GM12878 (cell line): ENCODE measurements at regions not wholly inside any gene's neighbourhood (a gene's known extent, or its start where the extent isn't known, plus 50 kb on each side); places are given as distances from the start of the nearest gene placed in this dataset.

Experiments used
- ATAC-seq: fragments of 200-7000 bp; cut with Tn5 transposase; 3 replicates; pipeline ENCODE4 v1.9.1; 2020; ENCODE audit warnings: mild to moderate bottlenecking, moderate library complexity
- BruUV-seq: library from RNA; stranded (reverse); fragments of 400-500 nt; replicated peaks from 2 replicates; lab custom pipeline; 2021; lab: Mats Ljungman, UMichigan
- CTCF ChIA-PET: fragments of 300-600 bp; sonication (Branson Sonifier 250); formaldehyde crosslinking; extraction: SDS; loops from one replicate; lab custom pipeline; 2021; ENCODE audit warnings: inconsistent platforms; lab: Yijun Ruan, JAX
- POLR2A ChIA-PET: fragments of 350-600 bp; formaldehyde crosslinking; extraction: SDS; loops from one replicate; lab custom pipeline; 2021; ENCODE audit warnings: inconsistent platforms; lab: Charles Lee
- RAD21 ChIA-PET: fragments of 300-600 bp; sonication (Branson Sonifier 250); formaldehyde crosslinking; loops from one replicate; lab custom pipeline; 2023; ENCODE audit warnings: antibody characterized with exemption; ENCODE audit not compliant: unreplicated experiment; lab: Charles Lee
- SMC1A ChIA-PET: fragments of 300-600 bp; sonication (Branson Sonifier 250); formaldehyde crosslinking; loops from one replicate; lab custom pipeline; 2023; ENCODE audit not compliant: unreplicated experiment, uncharacterized antibody; lab: Charles Lee
- DNase-seq: peaks from one replicate; pipeline ENCODE4 v3.0.0-alpha.2; 2011; ENCODE audit warnings: low read depth, low spot score
- FAIRE-seq: peaks from 3 replicates; lab custom pipeline; 2011; peaks lifted over from hg19 to GRCh38; lab: Jason Lieb, UNC
- H2AFZ ChIP-seq: 2 replicates; pipeline ENCODE4 v1.6.0; 2011; ENCODE audit warnings: low read depth, low read length, control low read depth; ENCODE audit not compliant: control insufficient read depth
- H3K27ac ChIP-seq: 2 replicates; pipeline ENCODE4 v1.5.1; 2011; ENCODE audit warnings: control low read depth; ENCODE audit not compliant: control insufficient read depth, insufficient read depth
- H3K27me3 ChIP-seq, 2 experiments: replicated peaks in 1 of 2; 2 replicates each; pipeline versions ENCODE4 v1.6.0 to v1.6.1; 2011; ENCODE audit warnings: low read length in 1 of 2; ENCODE audit not compliant: control insufficient read depth in 2 of 2, insufficient read depth in 2 of 2
- H3K36me3 ChIP-seq, 2 experiments: 2 replicates each; pipeline ENCODE4 v1.5.1; 2011; ENCODE audit warnings: low read length in 1 of 2; ENCODE audit not compliant: control insufficient read depth in 2 of 2, insufficient read depth in 2 of 2
- H3K4me1 ChIP-seq: 2 replicates; pipeline ENCODE4 v1.6.1; 2011; ENCODE audit warnings: mild to moderate bottlenecking, low read length, moderate library complexity, mixed read lengths; ENCODE audit not compliant: control insufficient read depth, insufficient read depth
- H3K4me2 ChIP-seq: 2 replicates; pipeline ENCODE4 v1.6.0; 2011; ENCODE audit warnings: control low read depth; ENCODE audit not compliant: control insufficient read depth, insufficient read depth
- H3K4me3 ChIP-seq: fragments of 200-600 bp; sonication (generic); 2 replicates; pipeline ENCODE4 v1.5.1; 2016
- H3K79me2 ChIP-seq: 2 replicates; pipeline ENCODE4 v1.6.0; 2011; ENCODE audit warnings: low read length; ENCODE audit not compliant: control insufficient read depth, insufficient read depth
- H3K9ac ChIP-seq: 2 replicates; pipeline ENCODE4 v1.8.0; 2011; ENCODE audit warnings: low read length, control low read depth, mixed read lengths; ENCODE audit not compliant: control insufficient read depth, insufficient read depth
- H3K9me3 ChIP-seq: replicated peaks from 3 replicates; pipeline ENCODE4 v1.5.1; 2011; ENCODE audit warnings: mild to moderate bottlenecking, low read length; ENCODE audit not compliant: control insufficient read depth, insufficient read depth
- H4K20me1 ChIP-seq: 2 replicates; pipeline ENCODE4 v1.6.0; 2011; ENCODE audit not compliant: control insufficient read depth, insufficient read depth
- ATF7 ChIP-seq: fragments of 450-650 bp; IDR thresholded peaks from 2 replicates; pipeline ENCODE4 v1.6.1; 2016; ENCODE audit warnings: low read depth, mild to moderate bottlenecking
- BCL11A ChIP-seq: IDR thresholded peaks from 2 replicates; pipeline ENCODE4 v1.6.1; 2011; ENCODE audit warnings: low read depth, low read length
- CREM ChIP-seq: IDR thresholded peaks from 2 replicates; pipeline ENCODE4 v1.6.1; 2014; ENCODE audit warnings: antibody characterized with exemption, low read depth
- CUX1 ChIP-seq: IDR thresholded peaks from 2 replicates; pipeline ENCODE4 v1.6.1; 2012; ENCODE audit warnings: improper control_type of control experiment, low read depth, low read length; ENCODE audit not compliant: insufficient replicate concordance
- ESRRA ChIP-seq: IDR thresholded peaks from 2 replicates; pipeline ENCODE4 v1.6.1; 2012; ENCODE audit warnings: mild to moderate bottlenecking, low read length, improper control_type of control experiment
- GATAD2B ChIP-seq: fragments of 450-650 bp; conservative IDR thresholded peaks from 2 replicates; pipeline ENCODE4 v1.6.1; 2017; ENCODE audit warnings: low read depth, mild to moderate bottlenecking, moderate library complexity
- MAX ChIP-seq: IDR thresholded peaks from 2 replicates; pipeline ENCODE4 v1.6.1; 2012; ENCODE audit warnings: low read depth, low read length, improper control_type of control experiment
- MTA2 ChIP-seq: fragments of 450-650 bp; IDR thresholded peaks from 2 replicates; pipeline ENCODE4 v1.6.1; 2016; ENCODE audit warnings: low read depth, mild to moderate bottlenecking, moderate library complexity
- PAX8 ChIP-seq: fragments of 450-650 bp; IDR thresholded peaks from 2 replicates; pipeline ENCODE4 v1.6.1; 2017; ENCODE audit warnings: mild to moderate bottlenecking, moderate library complexity
- POLR2A ChIP-seq: IDR thresholded peaks from 2 replicates; pipeline ENCODE4 v1.6.1; 2011; ENCODE audit warnings: low read depth, mild to moderate bottlenecking, low read length
- POLR2AphosphoS5 ChIP-seq: IDR thresholded peaks from 2 replicates; pipeline ENCODE4 v1.6.1; 2011; ENCODE audit warnings: mild to moderate bottlenecking, low read length, inconsistent platforms
- RELB ChIP-seq: fragments of 450-650 bp; IDR thresholded peaks from 2 replicates; pipeline ENCODE4 v1.6.1; 2017; ENCODE audit warnings: low read depth, mild to moderate bottlenecking, moderate library complexity
- SREBF1 ChIP-seq: IDR thresholded peaks from 2 replicates; pipeline ENCODE4 v1.6.1; 2012; ENCODE audit warnings: mild to moderate bottlenecking, low read length
- SRF ChIP-seq, 2 experiments: IDR thresholded peaks; 2 replicates each; pipeline ENCODE4 v1.6.1; 2011; ENCODE audit warnings: low read depth in 2 of 2, low read length in 2 of 2, mild to moderate bottlenecking in 1 of 2, moderate library complexity in 1 of 2
- TCF12 ChIP-seq: IDR thresholded peaks from 2 replicates; pipeline ENCODE4 v1.6.1; 2011; ENCODE audit warnings: low read depth, mild to moderate bottlenecking, low read length
- TCF7 ChIP-seq: IDR thresholded peaks from 2 replicates; pipeline ENCODE4 v1.6.1; 2014; ENCODE audit warnings: antibody characterized with exemption, borderline replicate concordance
- YBX1 ChIP-seq: fragments of 450-650 bp; IDR thresholded peaks from 2 replicates; pipeline ENCODE4 v1.6.1; 2016; ENCODE audit warnings: antibody characterized with exemption
- ZNF274 ChIP-seq: IDR thresholded peaks from one replicate; pipeline ENCODE4 v1.8.0; 2011; ENCODE audit not compliant: insufficient read length, insufficient read depth
- WGBS: methylation state at CpG from one replicate; pipeline ENCODE4 v1.1.6; 2016; ENCODE audit warnings: low lambda C conversion rate; ENCODE audit not compliant: insufficient replicate concordance, insufficient coverage; ENCODE audit errors: missing lambda C conversion rate; 5-methylcytosine and 5-hydroxymethylcytosine counted together
- in situ Hi-C: fragments of 300-500 bp; cut with MboI; formaldehyde crosslinking; loops from 9 replicates; pipeline ENCODE4 v1.14.3; 2018; ENCODE audit warnings: mixed read lengths
- intact Hi-C: fragments of 100-400 bp; cut with micrococcal nuclease; formaldehyde crosslinking; loops from one replicate; pipeline ENCODE4 v1.14.2; 2022; ENCODE audit not compliant: unreplicated experiment

- Histone ChIP-seq H3K27me3 (no peaks in the 10 kb centered on the region), H3K79me2 (no peaks in the 10 kb centered on the region), H3K36me3 (no peaks in the 10 kb centered on the region), H3K4me2 (no peak overlapping the region), H3K9ac (no peak overlapping the region), H3K4me3 (no peak overlapping the region), H3K4me1 (no peaks in the 10 kb centered on the region), H2AFZ (no peak overlapping the region), H3K27ac (no peak overlapping the region), H4K20me1 (no peaks in the 10 kb centered on the region), H3K9me3 (no peaks in the 10 kb centered on the region)
- no peak for FAIRE-seq
- ChIA-PET SMC1A (no interaction called here), POLR2A (no interaction called here), RAD21 (no interaction called here), CTCF (no interaction called here)
- no peak for ATAC-seq
- DNase-seq: no peak
- intact Hi-C loops: no loop called here
- 39% methylated on average over 6 of the region's 6 CpGs for WGBS
- no peak for TF ChIP-seq TCF12
- no peak for TF ChIP-seq ESRRA
- no peak for TF ChIP-seq MTA2
- TF ChIP-seq SREBF1: no peak
- TF ChIP-seq PAX8: no peak
- no peak for TF ChIP-seq SRF (IDR thresholded peaks at IDR 0.05; ENCODE audit: low read depth in 2 of 2, low read length in 2 of 2)
- no peak for TF ChIP-seq MAX
- TF ChIP-seq ATF7: no peak
- TF ChIP-seq CREM: no peak
- no peak for TF ChIP-seq TCF7
- TF ChIP-seq POLR2A: no peak
- no peak for TF ChIP-seq RELB
- no peak for TF ChIP-seq BCL11A
- no peak for TF ChIP-seq CUX1
- TF ChIP-seq GATAD2B: no peak
- TF ChIP-seq YBX1: no peak
- TF ChIP-seq POLR2AphosphoS5: no peak
- TF ChIP-seq ZNF274: no peak
- no TSS peak for BruUV-seq
- in situ Hi-C loops: no loop called here
Measured at GRCh38 chr1:4571263-4571662, 83.1 kb upstream of the AJAP1 start.
